GM21360 (cell line): ENCODE measurements at regions not wholly inside any gene's neighbourhood (a gene's known extent, or its start where the extent isn't known, plus 50 kb on each side); places are given as distances from the start of the nearest gene placed in this dataset.
"Not testable (repeated sequence)": the region's sequence is repeated elsewhere in the genome, so short reads cannot be mapped to it uniquely, and the experiment has no call there.

ENCODE experiments used
- ATAC-seq: cut with Tn5 transposase; IDR thresholded peaks from one replicate; pipeline ENCODE4 v1.9.1; 2021; ENCODE audit warnings: mild to moderate bottlenecking, moderate library complexity; ENCODE audit not compliant: unreplicated experiment

GRCh38 chr10:33965795-33966581 lies 631.5 kb upstream of the NRP1 start:
- ATAC-seq = no peak

- no peak for ATAC-seq
Measured at GRCh38 chr10:33963729-33964128, 629.3 kb upstream of the NRP1 start.

GRCh38 chr10:33956322-33956721 lies 621.9 kb upstream of the NRP1 start:
- ATAC-seq = not testable (repeated sequence)

GRCh38 chr10:33955676-33956075 lies 621.2 kb upstream of the NRP1 start:
- no peak for ATAC-seq

GRCh38 chr10:33952692-33953360 lies 618.4 kb upstream of the NRP1 start:
- ATAC-seq = no peak

- no peak for ATAC-seq
Measured at GRCh38 chr10:33950206-33950605, 615.7 kb upstream of the NRP1 start.

- ATAC-seq = no peak
Measured at GRCh38 chr10:33947544-33947943, 613.1 kb upstream of the NRP1 start.

- ATAC-seq = no peak
Measured at GRCh38 chr10:33945051-33945450, 610.6 kb upstream of the NRP1 start.

GRCh38 chr10:33942508-33942907 lies 608.0 kb upstream of the NRP1 start:
- ATAC-seq = no peak

- ATAC-seq = no peak
Measured at GRCh38 chr10:33939892-33940291, 605.4 kb upstream of the NRP1 start.

GRCh38 chr10:33939410-33939809 lies 604.9 kb upstream of the NRP1 start:
- ATAC-seq = no peak

- ATAC-seq = no peak
Measured at GRCh38 chr10:33938001-33938400, 603.5 kb upstream of the NRP1 start.

- no peak for ATAC-seq
Measured at GRCh38 chr10:33937036-33937730, 602.7 kb upstream of the NRP1 start.

GRCh38 chr10:33935350-33935749 lies 600.9 kb upstream of the NRP1 start:
- no peak for ATAC-seq

GRCh38 chr10:33930079-33930478 lies 595.6 kb upstream of the NRP1 start:
- no peak for ATAC-seq

- no peak for ATAC-seq
Measured at GRCh38 chr10:33927347-33927746, 592.9 kb upstream of the NRP1 start.

- ATAC-seq = no peak
Measured at GRCh38 chr10:33921970-33922605, 587.6 kb upstream of the NRP1 start.

GRCh38 chr10:33920351-33920750 lies 585.9 kb upstream of the NRP1 start:
- no peak for ATAC-seq

- no peak for ATAC-seq
Measured at GRCh38 chr10:33919244-33919643, 584.8 kb upstream of the NRP1 start.

GRCh38 chr10:33917069-33917780 lies 582.8 kb upstream of the NRP1 start:
- no peak for ATAC-seq

- no peak for ATAC-seq
Measured at GRCh38 chr10:33914746-33915145, 580.3 kb upstream of the NRP1 start.
